ENCODE measurements at regions not wholly inside any gene's neighbourhood (a gene's known extent, or its start where the extent isn't known, plus 50 kb on each side); places are given as distances from the start of the nearest gene placed in this dataset.

GRCh38 chr6:100948381-100949133, 67.4 kb upstream of the ASCC3 start:
- no peak for TF ChIP-seq CTCF (conservative IDR thresholded peaks at IDR 0.05; ENCODE audit: low read length)
- TF ChIP-seq EZH2phosphoT487 (IDR thresholded peaks at IDR 0.05; ENCODE audit: borderline replicate concordance) = no peak

Data from Loucy (cell line).